ENCODE measurements at regions not wholly inside any gene's neighbourhood (a gene's known extent, or its start where the extent isn't known, plus 50 kb on each side); places are given as distances from the start of the nearest gene placed in this dataset.
"Not testable (repeated sequence)": the region's sequence is repeated elsewhere in the genome, so short reads cannot be mapped to it uniquely, and the experiment has no call there.

DNA sequence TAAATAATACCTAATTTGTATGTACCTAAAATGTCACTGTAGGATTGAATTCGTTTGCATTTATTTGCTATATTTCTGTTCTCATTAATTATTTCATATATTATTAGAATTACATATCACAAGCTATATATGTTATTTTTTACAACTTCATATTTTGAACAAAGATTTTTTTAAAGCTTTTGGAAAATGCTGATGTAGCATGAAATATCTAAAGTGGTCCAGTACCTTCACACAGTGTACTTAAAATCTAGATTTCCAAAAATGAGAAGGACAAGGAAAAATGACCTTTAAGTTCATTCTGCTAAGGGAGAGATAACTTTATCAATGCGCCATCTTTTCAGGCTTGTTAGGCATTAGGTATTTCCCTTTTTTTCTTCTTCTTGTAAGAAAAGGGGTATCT is 71.8 kb downstream of the LARP7 start:
- no peak for ATAC-seq (ENCODE audit: insufficient number of reproducible peaks, low FRiP score, low read depth)
- Histone ChIP-seq H3K9me3 (no peaks in the 10 kb centered on the region), H3K4me1 (ENCODE audit: control insufficient read depth in 1 of 2, low read depth in 2 of 2) (peaks cover 2 to 18% of the 10 kb centered on the region in 2 donors), H3K36me3 (no peaks in the 10 kb centered on the region), H3K27ac (no peak overlapping the region), H3K4me3 (no peak overlapping the region), H3K27me3 (replicated peaks; ENCODE audit: insufficient read depth) (no peaks in the 10 kb centered on the region)
- DNase-seq (ENCODE audit: low spot score) = no peak
- TF ChIP-seq, protein P1, sequence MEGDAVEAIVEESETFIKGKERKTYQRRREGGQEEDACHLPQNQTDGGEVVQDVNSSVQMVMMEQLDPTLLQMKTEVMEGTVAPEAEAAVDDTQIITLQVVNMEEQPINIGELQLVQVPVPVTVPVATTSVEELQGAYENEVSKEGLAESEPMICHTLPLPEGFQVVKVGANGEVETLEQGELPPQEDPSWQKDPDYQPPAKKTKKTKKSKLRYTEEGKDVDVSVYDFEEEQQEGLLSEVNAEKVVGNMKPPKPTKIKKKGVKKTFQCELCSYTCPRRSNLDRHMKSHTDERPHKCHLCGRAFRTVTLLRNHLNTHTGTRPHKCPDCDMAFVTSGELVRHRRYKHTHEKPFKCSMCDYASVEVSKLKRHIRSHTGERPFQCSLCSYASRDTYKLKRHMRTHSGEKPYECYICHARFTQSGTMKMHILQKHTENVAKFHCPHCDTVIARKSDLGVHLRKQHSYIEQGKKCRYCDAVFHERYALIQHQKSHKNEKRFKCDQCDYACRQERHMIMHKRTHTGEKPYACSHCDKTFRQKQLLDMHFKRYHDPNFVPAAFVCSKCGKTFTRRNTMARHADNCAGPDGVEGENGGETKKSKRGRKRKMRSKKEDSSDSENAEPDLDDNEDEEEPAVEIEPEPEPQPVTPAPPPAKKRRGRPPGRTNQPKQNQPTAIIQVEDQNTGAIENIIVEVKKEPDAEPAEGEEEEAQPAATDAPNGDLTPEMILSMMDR (IDR thresholded peaks at IDR 0.05) = no peak

DNA sequence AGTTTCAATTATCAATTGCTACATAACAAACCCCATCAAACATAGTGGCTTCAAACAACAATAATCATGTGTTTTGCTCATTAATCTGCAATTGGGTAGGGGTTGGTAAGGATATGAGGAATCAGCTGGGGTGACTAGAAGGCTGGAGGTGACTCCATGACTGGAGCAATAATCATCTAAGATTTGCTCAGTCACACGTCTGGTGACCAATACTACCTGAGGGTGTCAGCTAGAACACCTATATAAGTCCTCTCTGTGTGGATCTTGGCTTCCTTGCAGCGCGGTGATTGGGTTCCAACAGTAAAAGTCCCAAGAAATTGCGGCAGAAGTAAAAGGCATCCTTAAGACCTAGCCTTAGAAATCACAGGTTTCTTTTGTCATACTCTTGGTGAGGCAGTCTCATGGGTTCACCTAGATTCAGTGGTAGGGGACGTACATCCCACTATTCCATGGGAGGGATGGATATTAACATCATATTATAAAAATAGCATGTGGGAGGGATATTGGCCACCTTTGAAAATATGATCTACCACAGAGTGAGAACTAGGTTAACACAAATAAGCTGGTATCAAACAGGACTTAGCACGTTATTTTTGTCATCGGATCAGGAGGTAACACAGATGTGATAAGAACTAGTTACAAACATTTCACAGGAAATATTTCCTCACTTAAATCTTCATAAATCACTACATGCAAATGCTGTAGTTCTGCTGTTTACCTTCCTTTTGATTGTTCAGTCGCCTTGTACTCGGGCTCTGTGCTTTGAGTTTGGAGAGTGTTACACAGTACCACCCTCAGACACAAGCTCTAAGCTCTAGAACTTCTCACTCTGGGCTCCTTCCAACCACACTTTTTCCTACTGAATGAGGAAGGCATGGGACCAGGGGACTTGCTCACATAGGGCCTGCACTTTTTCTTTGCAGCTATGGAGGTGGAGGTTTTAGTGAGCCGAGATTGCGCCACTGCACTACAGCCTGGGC is 78.3 kb downstream of the LARP7 start:
- Histone ChIP-seq H3K27ac (no peak overlapping the region), H3K4me1 (ENCODE audit: control insufficient read depth in 1 of 2, low read depth in 2 of 2) (no peaks in the 10 kb centered on the region), H3K9me3 (no peaks in the 10 kb centered on the region), H3K4me3 (no peak overlapping the region), H3K27me3 (replicated peaks; ENCODE audit: insufficient read depth) (no peaks in the 10 kb centered on the region), H3K36me3 (no peaks in the 10 kb centered on the region)
- no peak for DNase-seq (ENCODE audit: low spot score)
- TF ChIP-seq, protein P1 (IDR thresholded peaks at IDR 0.05) = no peak
- no peak for ATAC-seq (ENCODE audit: insufficient number of reproducible peaks, low FRiP score, low read depth)

- no peak overlapping the region for H3K4me3 ChIP-seq
- no peak overlapping the region for H3K27ac ChIP-seq
- TF ChIP-seq, protein P1 (IDR thresholded peaks at IDR 0.05) = no peak
- H3K9me3 ChIP-seq = no peaks in the 10 kb centered on the region
- no peak for DNase-seq (ENCODE audit: low spot score)
- H3K27me3 ChIP-seq (replicated peaks; ENCODE audit: insufficient read depth) = no peaks in the 10 kb centered on the region
- no peaks in the 10 kb centered on the region for H3K4me1 ChIP-seq (ENCODE audit: control insufficient read depth in 1 of 2, low read depth in 2 of 2)
- no peak for ATAC-seq (ENCODE audit: insufficient number of reproducible peaks, low FRiP score, low read depth)
- H3K36me3 ChIP-seq = no peaks in the 10 kb centered on the region
Measured at GRCh38 chr4:112717856-112718255, 80.9 kb downstream of the LARP7 start.

DNA sequence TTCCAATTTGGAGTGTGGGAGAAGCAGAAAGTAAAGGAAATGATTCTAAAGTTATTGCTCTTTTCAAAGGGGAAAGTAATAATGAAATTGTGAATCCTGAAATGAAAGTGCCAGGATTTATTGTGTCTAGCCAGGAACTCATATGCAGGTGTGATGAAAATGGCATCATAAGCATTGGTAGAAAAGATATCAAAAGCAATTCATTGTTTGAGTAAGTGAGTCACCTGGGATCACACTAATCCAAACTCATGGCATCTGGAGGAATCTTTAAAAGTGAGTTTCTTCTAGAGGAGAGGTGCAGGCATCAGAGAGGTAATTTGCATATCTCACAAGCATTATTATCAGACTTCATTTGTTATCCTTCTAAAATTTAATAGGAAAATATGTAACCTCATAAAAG is 84.7 kb downstream of the LARP7 start:
- Histone ChIP-seq H3K27ac (no peak overlapping the region), H3K27me3 (replicated peaks; ENCODE audit: insufficient read depth) (no peaks in the 10 kb centered on the region), H3K36me3 (no peaks in the 10 kb centered on the region), H3K4me1 (ENCODE audit: control insufficient read depth in 1 of 2, low read depth in 2 of 2) (no peaks in the 10 kb centered on the region), H3K4me3 (no peak overlapping the region), H3K9me3 (no peaks in the 10 kb centered on the region)
- DNase-seq (ENCODE audit: low spot score) = no peak
- TF ChIP-seq, protein P1 (IDR thresholded peaks at IDR 0.05) = no peak
- no peak for ATAC-seq (ENCODE audit: insufficient number of reproducible peaks, low FRiP score, low read depth)

DNA sequence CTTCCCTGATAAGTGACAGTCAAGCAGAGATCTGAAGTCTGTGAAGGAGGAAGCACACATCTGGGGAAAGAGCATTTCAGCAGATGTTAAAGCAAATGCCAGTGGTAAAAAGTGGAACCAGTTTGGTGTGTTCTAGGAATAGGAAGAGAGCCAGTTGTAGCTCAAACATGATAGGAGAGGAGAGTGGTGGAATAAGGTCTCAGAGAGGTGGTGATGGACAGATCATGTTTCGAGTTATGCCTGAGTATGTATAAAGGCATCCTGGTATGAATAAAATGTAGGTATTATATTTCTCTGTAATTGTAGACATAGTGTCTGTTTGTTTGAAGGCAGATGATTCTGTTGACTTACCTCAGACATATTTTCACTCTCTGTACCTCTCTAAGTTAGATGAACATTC is 89.1 kb downstream of the LARP7 start:
- H3K27me3 ChIP-seq (replicated peaks; ENCODE audit: insufficient read depth) = no peaks in the 10 kb centered on the region
- H3K4me1 ChIP-seq (ENCODE audit: control insufficient read depth in 1 of 2, low read depth in 2 of 2) = no peaks in the 10 kb centered on the region
- TF ChIP-seq, protein P1 (IDR thresholded peaks at IDR 0.05) = no peak
- H3K27ac ChIP-seq = no peak overlapping the region
- H3K4me3 ChIP-seq = no peak overlapping the region
- ATAC-seq (ENCODE audit: insufficient number of reproducible peaks, low FRiP score, low read depth) (no peak), DNase-seq (ENCODE audit: low spot score) (no peak)
- H3K36me3 ChIP-seq = no peaks in the 10 kb centered on the region
- H3K9me3 ChIP-seq = no peaks in the 10 kb centered on the region

DNA sequence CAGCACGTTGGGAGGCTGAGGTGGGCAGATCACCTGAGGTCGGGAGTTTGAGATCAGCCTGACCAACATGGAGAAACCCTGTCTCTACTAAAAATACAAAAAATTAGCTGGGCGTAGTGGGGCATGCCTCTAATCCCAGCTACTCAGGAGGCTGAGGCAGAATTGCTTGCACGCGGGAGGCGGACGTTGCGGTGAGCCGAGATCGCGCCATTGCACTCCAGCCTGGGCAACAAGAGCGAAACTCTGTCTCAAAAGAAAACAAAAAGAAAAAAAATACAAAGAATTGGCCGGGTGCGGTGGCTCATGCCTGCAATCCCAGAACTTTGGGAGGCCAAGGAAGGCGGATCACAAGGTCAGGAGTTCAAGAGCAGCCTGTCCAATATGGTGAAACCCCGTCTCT is 90.8 kb downstream of the LARP7 start:
- not testable (repeated sequence) for H3K4me1 ChIP-seq (ENCODE audit: control insufficient read depth in 1 of 2, low read depth in 2 of 2); H3K27ac ChIP-seq; DNase-seq (ENCODE audit: low spot score); H3K9me3 ChIP-seq; H3K4me3 ChIP-seq; ATAC-seq (ENCODE audit: insufficient number of reproducible peaks, low FRiP score, low read depth); H3K27me3 ChIP-seq (replicated peaks; ENCODE audit: insufficient read depth); H3K36me3 ChIP-seq
